ENCODE measurements at regions not wholly inside any gene's neighbourhood (a gene's known extent, or its start where the extent isn't known, plus 50 kb on each side); places are given as distances from the start of the nearest gene placed in this dataset.

GRCh38 chr13:78160793-78161192, 242.2 kb upstream of the EDNRB start:
- no peaks in the 10 kb centered on the region for H3K27me3 ChIP-seq (ENCODE audit: insufficient read depth)
- no peaks in the 10 kb centered on the region for H4K20me1 ChIP-seq (replicated peaks; ENCODE audit: insufficient read depth)
- DNase-seq (ENCODE audit: low spot score) (no peak), ATAC-seq (no peak)
- H3K4me3 ChIP-seq = no peak overlapping the region
- Mint-ChIP-seq H3K9me3 (no peaks in the 10 kb centered on the region; the same call in 2 of the 3 replicates), H3K27me3 (ENCODE audit: insufficient read depth, low read depth, poor library complexity) (no peaks in the 10 kb centered on the region), H3K27ac (no peak overlapping the region), H3K36me3 (ENCODE audit: low read depth) (no peaks in the 10 kb centered on the region), H3K4me3 (no peak overlapping the region), H3K4me1 (peaks cover 3% of the 10 kb centered on the region; the same call in 2 of the 3 replicates)
- H3K9me2 ChIP-seq (ENCODE audit: insufficient read depth) = 0 out of 2 replicates have a peak, but pooled peaks cover 3% of the 10 kb centered on the region
- no peak overlapping the region for H3K27ac ChIP-seq (ENCODE audit: low read depth)
- H3K36me3 ChIP-seq (ENCODE audit: insufficient read depth) = no peaks in the 10 kb centered on the region
- TF ChIP-seq NANOG (IDR thresholded peaks at IDR 0.05; ENCODE audit: borderline replicate concordance) (no peak), REST (IDR thresholded peaks at IDR 0.05; ENCODE audit: unreplicated experiment) (no peak), STAT1 (IDR thresholded peaks at IDR 0.05; ENCODE audit: unreplicated experiment) (no peak), CREB1 (CRISPR knock-in tag; IDR thresholded peaks at IDR 0.05; ENCODE audit: low read depth) (no peak), ZNF114 (CRISPR knock-in tag; IDR thresholded peaks at IDR 0.05) (no peak), ZNF462 (CRISPR knock-in tag; IDR thresholded peaks at IDR 0.05) (no peak), EZH2phosphoT487 (IDR thresholded peaks at IDR 0.05; ENCODE audit: unreplicated experiment) (no peak), ZNF331 (CRISPR knock-in tag; IDR thresholded peaks at IDR 0.05; ENCODE audit: low read depth) (no peak), JUNB (IDR thresholded peaks at IDR 0.05; ENCODE audit: unreplicated experiment) (no peak), EZH2 (IDR thresholded peaks at IDR 0.05; ENCODE audit: low read depth, unreplicated experiment) (no peak), POLR2AphosphoS5 (IDR thresholded peaks at IDR 0.05; ENCODE audit: low read depth) (no peak)
- TF ChIP-seq, protein P1, sequence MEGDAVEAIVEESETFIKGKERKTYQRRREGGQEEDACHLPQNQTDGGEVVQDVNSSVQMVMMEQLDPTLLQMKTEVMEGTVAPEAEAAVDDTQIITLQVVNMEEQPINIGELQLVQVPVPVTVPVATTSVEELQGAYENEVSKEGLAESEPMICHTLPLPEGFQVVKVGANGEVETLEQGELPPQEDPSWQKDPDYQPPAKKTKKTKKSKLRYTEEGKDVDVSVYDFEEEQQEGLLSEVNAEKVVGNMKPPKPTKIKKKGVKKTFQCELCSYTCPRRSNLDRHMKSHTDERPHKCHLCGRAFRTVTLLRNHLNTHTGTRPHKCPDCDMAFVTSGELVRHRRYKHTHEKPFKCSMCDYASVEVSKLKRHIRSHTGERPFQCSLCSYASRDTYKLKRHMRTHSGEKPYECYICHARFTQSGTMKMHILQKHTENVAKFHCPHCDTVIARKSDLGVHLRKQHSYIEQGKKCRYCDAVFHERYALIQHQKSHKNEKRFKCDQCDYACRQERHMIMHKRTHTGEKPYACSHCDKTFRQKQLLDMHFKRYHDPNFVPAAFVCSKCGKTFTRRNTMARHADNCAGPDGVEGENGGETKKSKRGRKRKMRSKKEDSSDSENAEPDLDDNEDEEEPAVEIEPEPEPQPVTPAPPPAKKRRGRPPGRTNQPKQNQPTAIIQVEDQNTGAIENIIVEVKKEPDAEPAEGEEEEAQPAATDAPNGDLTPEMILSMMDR (conservative IDR thresholded peaks at IDR 0.05; ENCODE audit: low read depth in 2 of 2) = no peak
- TF ChIP-seq, protein P2, sequence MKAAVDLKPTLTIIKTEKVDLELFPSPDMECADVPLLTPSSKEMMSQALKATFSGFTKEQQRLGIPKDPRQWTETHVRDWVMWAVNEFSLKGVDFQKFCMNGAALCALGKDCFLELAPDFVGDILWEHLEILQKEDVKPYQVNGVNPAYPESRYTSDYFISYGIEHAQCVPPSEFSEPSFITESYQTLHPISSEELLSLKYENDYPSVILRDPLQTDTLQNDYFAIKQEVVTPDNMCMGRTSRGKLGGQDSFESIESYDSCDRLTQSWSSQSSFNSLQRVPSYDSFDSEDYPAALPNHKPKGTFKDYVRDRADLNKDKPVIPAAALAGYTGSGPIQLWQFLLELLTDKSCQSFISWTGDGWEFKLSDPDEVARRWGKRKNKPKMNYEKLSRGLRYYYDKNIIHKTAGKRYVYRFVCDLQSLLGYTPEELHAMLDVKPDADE (IDR thresholded peaks at IDR 0.05) = no peak
- H3K4me2 ChIP-seq = no peak overlapping the region
- H3F3A ChIP-seq (replicated peaks; ENCODE audit: low read depth) = no peaks in the 10 kb centered on the region
- H2AFZ ChIP-seq = no peak overlapping the region
- H3K4me1 ChIP-seq (ENCODE audit: insufficient read depth) = no peaks in the 10 kb centered on the region
- H3K79me2 ChIP-seq (replicated peaks; ENCODE audit: insufficient read depth) = no peaks in the 10 kb centered on the region

All from GM23338 (cell line).